ENCODE measurements at regions not wholly inside any gene's neighbourhood (a gene's known extent, or its start where the extent isn't known, plus 50 kb on each side); places are given as distances from the start of the nearest gene placed in this dataset.

DNA sequence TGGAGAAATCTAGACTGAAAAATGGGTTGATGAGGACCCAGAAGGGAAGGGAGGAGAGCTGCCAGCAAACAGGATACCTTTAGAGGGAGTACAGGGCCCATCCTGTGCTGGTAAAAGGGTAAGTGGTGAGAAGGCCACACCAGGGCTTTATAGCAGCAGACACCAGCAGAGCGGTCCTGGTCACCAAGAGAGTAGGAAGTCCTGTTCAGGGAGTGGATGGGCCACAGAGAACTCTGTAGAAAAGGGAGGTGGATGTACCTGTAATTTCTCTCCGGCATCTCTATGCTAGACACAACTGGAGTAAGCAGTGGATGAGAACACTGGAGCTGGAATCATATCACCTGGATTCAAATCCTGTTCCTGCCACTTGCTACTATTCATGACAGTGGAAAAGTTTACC, 867.2 kb downstream of the CCSER2 start:
- Histone ChIP-seq H4K20me1 (replicated peaks; ENCODE audit: insufficient read depth) (no peaks in the 10 kb centered on the region), H3K4me3 (no peak overlapping the region), H3K79me2 (replicated peaks; ENCODE audit: insufficient read depth) (no peaks in the 10 kb centered on the region), H3K27ac (ENCODE audit: low read depth) (no peak overlapping the region), H3K27me3 (ENCODE audit: insufficient read depth) (no peaks in the 10 kb centered on the region), H3K9me2 (ENCODE audit: insufficient read depth) (no peaks in the 10 kb centered on the region), H3K4me1 (ENCODE audit: insufficient read depth) (no peaks in the 10 kb centered on the region), H3F3A (replicated peaks; ENCODE audit: low read depth) (no peaks in the 10 kb centered on the region), H3K4me2 (no peak overlapping the region), H2AFZ (no peak overlapping the region), H3K36me3 (ENCODE audit: insufficient read depth) (0 out of 2 replicates have a peak, but pooled peaks cover 4% of the 10 kb centered on the region)
- Mint-ChIP-seq H3K4me3 (no peak overlapping the region), H3K27me3 (ENCODE audit: insufficient read depth, low read depth, poor library complexity) (no peaks in the 10 kb centered on the region), H3K36me3 (ENCODE audit: low read depth) (no peaks in the 10 kb centered on the region; the same call in 1 of the 3 replicates), H3K4me1 (no peaks in the 10 kb centered on the region), H3K9me3 (peaks cover 85% of the 10 kb centered on the region), H3K27ac (no peak overlapping the region)
- ATAC-seq, result no peak
- no peak for DNase-seq (ENCODE audit: low spot score)
- TF ChIP-seq EZH2 (IDR thresholded peaks at IDR 0.05; ENCODE audit: low read depth, unreplicated experiment), result no peak

DNA sequence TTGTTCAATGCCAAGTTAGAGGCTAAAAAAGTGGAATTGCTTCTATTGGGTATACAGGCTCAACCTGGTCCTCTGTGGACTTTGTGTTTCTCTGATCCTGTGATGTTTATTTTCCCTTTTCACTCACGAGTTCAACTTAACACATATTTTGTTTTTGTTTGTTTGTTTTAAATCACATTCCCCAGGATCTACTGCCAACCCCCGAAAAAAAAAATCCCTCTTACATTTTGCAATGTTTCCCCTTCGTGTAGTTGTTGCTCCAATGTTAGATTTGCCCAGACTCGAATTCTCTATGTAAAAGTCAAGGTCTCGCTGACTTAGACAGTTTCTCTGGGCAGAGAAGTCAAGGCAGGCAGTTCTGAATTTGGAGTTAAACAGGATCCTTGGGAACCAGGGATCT, 876.4 kb downstream of the CCSER2 start:
- peaks cover 6% of the 10 kb centered on the region; the same call in 1 of the 3 replicates for H3K4me1 Mint-ChIP-seq
- H3K4me1 ChIP-seq (ENCODE audit: insufficient read depth), result no peaks in the 10 kb centered on the region
- no peak overlapping the region for H3K27ac ChIP-seq (ENCODE audit: low read depth)
- no peaks in the 10 kb centered on the region for H3K27me3 ChIP-seq (ENCODE audit: insufficient read depth)
- H3K79me2 ChIP-seq (replicated peaks; ENCODE audit: insufficient read depth), result no peaks in the 10 kb centered on the region
- no peaks in the 10 kb centered on the region for H4K20me1 ChIP-seq (replicated peaks; ENCODE audit: insufficient read depth)
- peaks cover 78% of the 10 kb centered on the region for H3K9me3 Mint-ChIP-seq
- H3K36me3 Mint-ChIP-seq (ENCODE audit: low read depth), result peaks cover 8% of the 10 kb centered on the region; the same call in 1 of the 3 replicates
- no peak for TF ChIP-seq EZH2phosphoT487 (IDR thresholded peaks at IDR 0.05; ENCODE audit: unreplicated experiment)
- TF ChIP-seq, protein P1, sequence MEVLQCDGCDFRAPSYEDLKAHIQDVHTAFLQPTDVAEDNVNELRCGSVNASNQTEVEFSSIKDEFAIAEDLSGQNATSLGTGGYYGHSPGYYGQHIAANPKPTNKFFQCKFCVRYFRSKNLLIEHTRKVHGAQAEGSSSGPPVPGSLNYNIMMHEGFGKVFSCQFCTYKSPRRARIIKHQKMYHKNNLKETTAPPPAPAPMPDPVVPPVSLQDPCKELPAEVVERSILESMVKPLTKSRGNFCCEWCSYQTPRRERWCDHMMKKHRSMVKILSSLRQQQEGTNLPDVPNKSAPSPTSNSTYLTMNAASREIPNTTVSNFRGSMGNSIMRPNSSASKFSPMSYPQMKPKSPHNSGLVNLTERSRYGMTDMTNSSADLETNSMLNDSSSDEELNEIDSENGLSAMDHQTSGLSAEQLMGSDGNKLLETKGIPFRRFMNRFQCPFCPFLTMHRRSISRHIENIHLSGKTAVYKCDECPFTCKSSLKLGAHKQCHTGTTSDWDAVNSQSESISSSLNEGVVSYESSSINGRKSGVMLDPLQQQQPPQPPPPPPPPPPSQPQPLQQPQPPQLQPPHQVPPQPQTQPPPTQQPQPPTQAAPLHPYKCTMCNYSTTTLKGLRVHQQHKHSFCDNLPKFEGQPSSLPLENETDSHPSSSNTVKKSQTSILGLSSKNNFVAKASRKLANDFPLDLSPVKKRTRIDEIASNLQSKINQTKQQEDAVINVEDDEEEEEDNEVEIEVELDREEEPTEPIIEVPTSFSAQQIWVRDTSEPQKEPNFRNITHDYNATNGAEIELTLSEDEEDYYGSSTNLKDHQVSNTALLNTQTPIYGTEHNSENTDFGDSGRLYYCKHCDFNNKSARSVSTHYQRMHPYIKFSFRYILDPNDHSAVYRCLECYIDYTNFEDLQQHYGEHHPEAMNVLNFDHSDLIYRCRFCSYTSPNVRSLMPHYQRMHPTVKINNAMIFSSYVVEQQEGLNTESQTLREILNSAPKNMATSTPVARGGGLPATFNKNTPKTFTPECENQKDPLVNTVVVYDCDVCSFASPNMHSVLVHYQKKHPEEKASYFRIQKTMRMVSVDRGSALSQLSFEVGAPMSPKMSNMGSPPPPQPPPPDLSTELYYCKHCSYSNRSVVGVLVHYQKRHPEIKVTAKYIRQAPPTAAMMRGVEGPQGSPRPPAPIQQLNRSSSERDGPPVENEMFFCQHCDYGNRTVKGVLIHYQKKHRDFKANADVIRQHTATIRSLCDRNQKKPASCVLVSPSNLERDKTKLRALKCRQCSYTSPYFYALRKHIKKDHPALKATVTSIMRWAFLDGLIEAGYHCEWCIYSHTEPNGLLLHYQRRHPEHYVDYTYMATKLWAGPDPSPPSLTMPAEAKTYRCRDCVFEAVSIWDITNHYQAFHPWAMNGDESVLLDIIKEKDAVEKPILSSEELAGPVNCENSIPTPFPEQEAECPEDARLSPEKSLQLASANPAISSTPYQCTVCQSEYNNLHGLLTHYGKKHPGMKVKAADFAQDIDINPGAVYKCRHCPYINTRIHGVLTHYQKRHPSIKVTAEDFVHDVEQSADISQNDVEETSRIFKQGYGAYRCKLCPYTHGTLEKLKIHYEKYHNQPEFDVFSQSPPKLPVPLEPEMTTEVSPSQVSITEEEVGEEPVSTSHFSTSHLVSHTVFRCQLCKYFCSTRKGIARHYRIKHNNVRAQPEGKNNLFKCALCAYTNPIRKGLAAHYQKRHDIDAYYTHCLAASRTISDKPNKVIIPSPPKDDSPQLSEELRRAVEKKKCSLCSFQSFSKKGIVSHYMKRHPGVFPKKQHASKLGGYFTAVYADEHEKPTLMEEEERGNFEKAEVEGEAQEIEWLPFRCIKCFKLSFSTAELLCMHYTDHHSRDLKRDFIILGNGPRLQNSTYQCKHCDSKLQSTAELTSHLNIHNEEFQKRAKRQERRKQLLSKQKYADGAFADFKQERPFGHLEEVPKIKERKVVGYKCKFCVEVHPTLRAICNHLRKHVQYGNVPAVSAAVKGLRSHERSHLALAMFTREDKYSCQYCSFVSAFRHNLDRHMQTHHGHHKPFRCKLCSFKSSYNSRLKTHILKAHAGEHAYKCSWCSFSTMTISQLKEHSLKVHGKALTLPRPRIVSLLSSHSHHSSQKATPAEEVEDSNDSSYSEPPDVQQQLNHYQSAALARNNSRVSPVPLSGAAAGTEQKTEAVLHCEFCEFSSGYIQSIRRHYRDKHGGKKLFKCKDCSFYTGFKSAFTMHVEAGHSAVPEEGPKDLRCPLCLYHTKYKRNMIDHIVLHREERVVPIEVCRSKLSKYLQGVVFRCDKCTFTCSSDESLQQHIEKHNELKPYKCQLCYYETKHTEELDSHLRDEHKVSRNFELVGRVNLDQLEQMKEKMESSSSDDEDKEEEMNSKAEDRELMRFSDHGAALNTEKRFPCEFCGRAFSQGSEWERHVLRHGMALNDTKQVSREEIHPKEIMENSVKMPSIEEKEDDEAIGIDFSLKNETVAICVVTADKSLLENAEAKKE (CRISPR knock-in tag; IDR thresholded peaks at IDR 0.05), result no peak
- no peak for TF ChIP-seq POLR2AphosphoS5 (IDR thresholded peaks at IDR 0.05; ENCODE audit: low read depth)
- TF ChIP-seq NANOG (IDR thresholded peaks at IDR 0.05; ENCODE audit: borderline replicate concordance), result no peak
- TF ChIP-seq ZNF114 (CRISPR knock-in tag; IDR thresholded peaks at IDR 0.05), result no peak
- TF ChIP-seq JUNB (IDR thresholded peaks at IDR 0.05; ENCODE audit: unreplicated experiment), result no peak
- H3K4me2 ChIP-seq, result no peak overlapping the region
- ATAC-seq (no peak), DNase-seq (ENCODE audit: low spot score) (no peak)
- H3K27ac Mint-ChIP-seq, result no peak overlapping the region
- no peaks in the 10 kb centered on the region for H3K9me2 ChIP-seq (ENCODE audit: insufficient read depth)
- H3K27me3 Mint-ChIP-seq (ENCODE audit: insufficient read depth, low read depth, poor library complexity), result peaks cover 4% of the 10 kb centered on the region
- no peak overlapping the region for H2AFZ ChIP-seq
- no peak overlapping the region for H3K4me3 ChIP-seq
- H3K36me3 ChIP-seq (ENCODE audit: insufficient read depth), result no peaks in the 10 kb centered on the region; the same call in 1 of the 2 replicates
- no peak overlapping the region for H3K4me3 Mint-ChIP-seq
- no peaks in the 10 kb centered on the region for H3F3A ChIP-seq (replicated peaks; ENCODE audit: low read depth)

Measured in GM23338 (cell line).